Activated CD8-positive, alpha-beta memory T cell treated with anti-CD3 and anti-CD28 coated beads for 36 hours (primary cell): ENCODE measurements at regions not wholly inside any gene's neighbourhood (a gene's known extent, or its start where the extent isn't known, plus 50 kb on each side); places are given as distances from the start of the nearest gene placed in this dataset.

Experiments used
- CTCF ChIA-PET: fragments of 350-600 bp; sonication (Branson Sonifier 250); formaldehyde crosslinking; loops from one replicate; lab custom pipeline; 2021; ENCODE audit warnings: antibody characterized with exemption; lab: Charles Lee
- POLR2A ChIA-PET: fragments of 350-600 bp; sonication (Branson Sonifier 250); formaldehyde crosslinking; loops from one replicate; lab custom pipeline; 2021; ENCODE audit warnings: antibody characterized with exemption; lab: Charles Lee

- ChIA-PET CTCF (no interaction called here), POLR2A (no interaction called here)
Observed at GRCh38 chr2:23066686-23067085, 318.3 kb upstream of the KLHL29 start.

DNA sequence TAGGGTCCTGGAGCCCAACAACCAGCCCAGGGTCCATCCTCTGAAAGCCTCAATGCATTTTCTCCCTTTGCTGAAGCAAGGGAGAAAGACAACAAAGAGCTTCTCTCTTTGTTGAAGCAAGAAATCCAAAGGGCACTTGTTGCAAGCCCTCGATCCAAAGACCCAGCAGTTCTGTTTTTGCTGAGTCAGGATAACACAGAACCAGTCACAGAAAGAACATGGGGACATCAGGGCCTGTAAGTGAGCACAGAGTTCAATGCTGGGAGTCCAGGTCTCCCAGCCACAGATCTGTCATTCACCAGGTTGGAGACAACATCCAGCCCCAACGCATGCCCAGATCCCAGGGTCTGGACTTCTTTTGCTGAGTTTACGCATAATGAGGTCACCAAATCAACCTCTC is 315.8 kb upstream of the KLHL29 start:
- POLR2A ChIA-PET: no interaction called here
- CTCF ChIA-PET: no interaction called here

DNA sequence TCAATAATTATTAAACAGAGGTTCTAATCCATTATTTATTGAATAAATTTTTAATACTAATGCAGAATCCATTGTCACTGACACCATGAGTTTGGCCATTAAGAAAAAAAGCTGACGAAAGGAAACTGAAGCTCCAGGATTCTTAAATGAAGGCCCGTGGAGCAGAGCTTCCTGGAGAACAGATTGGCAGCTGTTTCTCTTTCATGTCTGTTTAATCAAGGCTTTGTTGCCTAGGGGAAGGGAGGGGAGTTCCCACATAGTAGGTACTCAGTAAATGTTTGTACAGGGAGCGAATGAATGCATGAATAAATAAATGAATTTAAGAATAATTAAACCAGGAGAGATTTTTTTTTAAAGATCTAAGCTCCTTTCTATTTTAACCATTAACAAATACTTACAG is 315.1 kb upstream of the KLHL29 start:
- ChIA-PET CTCF (no interaction called here), POLR2A (no interaction called here)

GRCh38 chr2:23073056-23073455 is 311.9 kb upstream of the KLHL29 start:
- CTCF ChIA-PET: no interaction called here

DNA sequence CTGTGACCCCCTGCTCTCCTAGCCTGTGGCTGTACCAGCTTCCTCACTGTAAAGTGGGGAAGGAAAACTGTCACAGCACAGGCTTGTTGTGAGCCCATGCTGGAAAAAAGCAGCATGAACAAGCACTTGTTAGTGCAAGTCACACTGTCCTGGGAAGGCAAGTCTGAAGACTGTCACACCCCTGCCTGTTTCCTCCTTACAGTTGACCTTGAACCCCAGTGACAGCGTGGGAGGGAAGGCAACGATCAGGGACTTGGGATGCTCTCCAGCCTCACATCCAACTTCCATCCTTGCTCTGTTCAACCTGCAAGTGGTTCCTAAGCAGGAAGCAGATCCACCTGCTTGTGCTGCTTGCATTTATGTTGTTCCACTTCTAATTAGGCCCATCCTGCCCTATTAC is 311.3 kb upstream of the KLHL29 start:
- ChIA-PET POLR2A (no interaction called here), CTCF (no interaction called here)

More at GRCh38 chr2:23073056-23073455, 311.9 kb upstream of the KLHL29 start:
- POLR2A ChIA-PET: no interaction called here

DNA sequence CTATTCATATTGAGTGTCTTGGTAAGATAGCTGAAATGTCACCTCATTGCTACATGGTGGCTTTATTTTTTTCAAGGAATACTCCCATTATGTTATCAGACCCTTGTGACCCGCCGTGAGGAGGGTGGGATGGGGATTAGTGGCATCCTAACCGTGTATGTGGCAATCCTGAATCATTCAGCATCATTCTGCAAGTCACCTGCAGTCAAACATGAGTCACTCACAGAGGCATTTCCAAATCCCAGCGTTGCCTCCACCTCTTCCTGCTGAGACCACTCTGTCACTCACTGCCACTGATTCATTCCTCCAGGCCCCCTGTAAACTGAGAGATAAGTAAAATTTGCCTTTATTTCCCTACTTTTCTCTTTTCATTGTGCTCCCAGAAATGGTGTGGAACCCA is 307.4 kb upstream of the KLHL29 start:
- POLR2A ChIA-PET: no interaction called here
- CTCF ChIA-PET: no interaction called here

DNA sequence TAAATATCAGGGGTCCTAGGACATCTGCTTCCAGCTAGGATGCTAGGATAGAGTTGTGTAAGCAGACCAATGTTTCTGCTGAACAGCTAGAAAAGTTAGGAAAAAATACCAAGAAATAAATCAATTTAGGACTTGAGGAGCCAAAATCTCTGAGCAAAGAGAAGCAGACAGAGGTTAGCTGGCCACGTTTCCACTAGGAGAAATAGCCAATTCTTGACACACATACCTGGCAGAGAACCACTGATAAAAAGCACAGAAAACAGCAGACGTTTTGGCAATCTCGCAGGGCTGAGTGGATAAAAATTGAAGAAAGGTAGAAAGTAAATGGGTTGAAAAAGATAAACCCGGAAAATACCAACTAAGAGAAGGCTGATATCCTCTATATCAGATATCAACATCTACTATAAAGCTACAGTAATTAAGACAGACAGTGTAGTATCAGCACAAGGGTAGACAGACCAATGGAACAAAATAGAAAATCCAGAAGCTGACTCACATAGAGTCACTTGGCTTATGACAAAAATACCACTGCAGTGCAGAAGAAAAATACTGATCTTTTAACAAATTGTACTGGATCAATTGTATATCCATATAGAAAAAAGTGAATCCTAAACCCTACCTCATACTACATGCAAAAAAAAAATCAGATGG is 306.1 kb upstream of the KLHL29 start:
- ChIA-PET POLR2A (no interaction called here), CTCF (no interaction called here)

GRCh38 chr2:23083966-23084365 is 301.0 kb upstream of the KLHL29 start:
- ChIA-PET CTCF (no interaction called here), POLR2A (no interaction called here)

- POLR2A ChIA-PET: no interaction called here
- CTCF ChIA-PET: no interaction called here
Observed at GRCh38 chr2:23091019-23091418, 294.0 kb upstream of the KLHL29 start.

DNA sequence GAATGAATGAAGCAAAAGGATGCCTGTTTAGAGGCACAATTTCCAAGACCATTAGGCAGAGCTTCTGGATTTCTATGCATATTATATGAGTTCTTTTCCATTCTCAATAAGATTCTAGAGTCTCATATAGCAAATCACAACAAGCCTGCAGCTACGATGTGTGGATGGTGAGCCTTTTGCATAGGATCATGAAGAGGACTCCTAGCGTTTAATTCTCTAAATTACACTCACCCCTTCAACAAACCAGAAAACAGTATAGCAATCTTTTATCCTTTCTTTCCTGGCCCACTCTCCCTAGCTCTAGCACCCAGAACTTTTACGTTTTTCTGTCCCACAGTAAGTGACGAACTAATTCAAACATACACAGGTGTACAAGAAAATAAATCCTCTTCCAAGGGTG is 293.1 kb upstream of the KLHL29 start:
- POLR2A ChIA-PET: no interaction called here
- CTCF ChIA-PET: no interaction called here

- ChIA-PET POLR2A (no interaction called here), CTCF (no interaction called here)
Observed at GRCh38 chr2:23092831-23093230, 292.1 kb upstream of the KLHL29 start.

DNA sequence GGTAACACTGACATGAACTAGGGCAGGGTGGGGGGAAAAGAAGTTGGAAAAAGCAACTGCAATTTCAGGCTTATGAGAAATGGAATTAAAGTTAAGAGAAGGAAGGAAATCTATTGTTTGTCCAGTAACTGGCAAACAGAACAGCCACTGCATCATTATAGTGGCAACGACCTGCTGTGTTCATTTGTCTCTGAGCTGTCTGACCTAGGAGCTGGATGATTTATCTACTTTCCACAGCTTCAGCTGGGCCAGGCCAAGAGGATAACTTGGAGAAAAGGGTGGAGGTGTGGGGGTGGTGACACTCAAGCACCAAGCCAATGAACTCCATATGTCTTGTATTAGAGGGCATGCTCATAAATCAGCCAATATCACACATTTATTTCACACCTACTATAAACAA is 291.5 kb upstream of the KLHL29 start:
- CTCF ChIA-PET: no interaction called here
- POLR2A ChIA-PET: no interaction called here

- POLR2A ChIA-PET: no interaction called here
- CTCF ChIA-PET: no interaction called here
Observed at GRCh38 chr2:23096906-23097602, 287.9 kb upstream of the KLHL29 start.

DNA sequence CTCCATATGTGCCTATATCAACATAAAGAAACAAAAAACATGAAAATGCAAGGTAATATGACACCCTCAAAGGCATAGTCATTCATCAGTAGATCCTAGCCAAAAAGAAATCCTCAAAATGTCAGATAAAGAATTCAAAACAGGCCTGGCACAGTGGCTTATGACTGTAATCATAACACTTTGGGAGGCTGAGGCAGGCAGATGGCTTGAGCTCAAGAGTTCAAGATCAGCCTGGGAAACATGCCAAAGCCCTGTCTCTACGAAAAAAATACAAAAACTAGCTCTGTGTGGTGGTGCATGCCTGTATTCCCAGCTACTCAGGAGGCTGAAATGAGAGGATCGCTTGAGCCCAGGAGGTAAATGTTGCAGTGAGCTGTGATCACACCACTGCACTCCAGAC is 284.6 kb upstream of the KLHL29 start:
- ChIA-PET POLR2A (no interaction called here), CTCF (no interaction called here)

- ChIA-PET POLR2A (no interaction called here), CTCF (no interaction called here)
Observed at GRCh38 chr2:23106242-23106785, 278.7 kb upstream of the KLHL29 start.

DNA sequence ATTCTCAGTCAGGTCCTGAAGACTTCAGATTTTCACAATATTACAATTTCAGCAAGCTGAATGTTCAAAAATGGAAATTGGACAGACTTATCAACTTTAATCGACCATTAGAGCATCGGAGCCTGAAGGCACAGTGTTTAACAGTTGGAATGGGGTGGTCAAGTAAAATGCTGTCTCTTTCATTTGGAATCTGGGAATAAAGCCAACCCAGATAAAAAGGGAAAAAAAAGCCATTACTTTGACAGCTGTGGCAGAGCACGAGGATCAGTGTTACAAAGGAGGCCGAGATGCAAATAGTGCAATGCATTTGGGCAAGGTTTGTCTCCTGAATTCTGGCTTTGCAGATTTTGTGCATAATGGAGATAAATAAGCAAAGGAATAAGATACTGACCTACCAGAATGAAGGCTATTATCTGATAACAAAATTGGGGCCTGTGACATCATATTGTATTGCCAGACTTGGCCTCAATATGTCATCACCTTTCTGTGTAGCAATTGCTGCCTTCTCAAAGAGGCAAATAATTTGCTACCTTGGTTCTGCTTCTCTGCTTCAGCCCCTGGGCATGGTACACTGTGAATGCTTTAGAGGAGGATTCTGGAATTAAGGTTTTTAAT is 277.5 kb upstream of the KLHL29 start:
- ChIA-PET POLR2A (no interaction called here), CTCF (no interaction called here)

GRCh38 chr2:23111263-23111662 is 273.7 kb upstream of the KLHL29 start:
- ChIA-PET CTCF (no interaction called here), POLR2A (no interaction called here)

GRCh38 chr2:23112517-23112916 is 272.5 kb upstream of the KLHL29 start:
- POLR2A ChIA-PET: no interaction called here
- CTCF ChIA-PET: no interaction called here

DNA sequence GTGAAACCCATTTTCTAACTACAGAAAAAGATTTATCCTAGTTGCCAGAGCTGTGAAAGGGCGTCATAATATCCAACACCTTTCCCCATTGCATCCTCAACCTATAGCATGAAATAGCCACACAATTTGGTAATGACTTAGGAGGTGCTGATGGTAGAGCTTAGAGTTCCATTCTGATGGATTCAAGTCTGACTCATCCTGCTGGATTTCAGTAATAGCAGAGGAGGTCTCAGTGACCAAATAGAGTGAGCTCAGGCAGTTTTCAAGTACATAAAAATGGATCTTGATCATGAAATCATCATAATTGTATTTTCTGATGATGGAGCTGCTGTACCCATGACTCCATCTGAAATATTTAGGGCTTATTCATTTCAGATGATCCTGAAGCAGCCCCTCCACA is 270.7 kb upstream of the KLHL29 start:
- CTCF ChIA-PET: no interaction called here
- POLR2A ChIA-PET: no interaction called here

- POLR2A ChIA-PET: no interaction called here
- CTCF ChIA-PET: no interaction called here
Observed at GRCh38 chr2:23118313-23118712, 266.7 kb upstream of the KLHL29 start.

DNA sequence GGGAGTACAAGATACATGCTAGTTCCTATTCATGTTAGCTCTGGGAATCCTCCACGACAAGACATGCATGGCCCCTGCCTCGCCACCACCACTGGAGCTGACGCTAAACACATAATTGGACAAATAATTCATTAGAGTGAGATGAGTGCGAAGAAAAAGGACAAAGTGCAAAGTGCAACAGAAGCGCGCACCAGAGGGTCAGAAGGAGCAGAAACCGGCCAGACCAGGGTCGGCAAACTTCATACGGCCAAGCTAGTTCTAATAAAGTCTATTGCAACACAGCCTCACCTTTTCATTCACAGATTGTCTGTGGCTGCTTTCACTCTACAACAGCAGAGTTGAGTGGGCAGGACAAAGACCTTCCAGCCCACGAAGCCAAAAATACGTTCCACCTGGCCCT is 266.1 kb upstream of the KLHL29 start:
- CTCF ChIA-PET: no interaction called here

More for the DNA sequence above, 266.1 kb upstream of the KLHL29 start:
- POLR2A ChIA-PET: no interaction called here
